ENCODE measurements at regions not wholly inside any gene's neighbourhood (a gene's known extent, or its start where the extent isn't known, plus 50 kb on each side); places are given as distances from the start of the nearest gene placed in this dataset.

GRCh38 chr5:174664180-174664850 is 60.1 kb upstream of the MSX2 start:
- no peak for DNase-seq

DNA sequence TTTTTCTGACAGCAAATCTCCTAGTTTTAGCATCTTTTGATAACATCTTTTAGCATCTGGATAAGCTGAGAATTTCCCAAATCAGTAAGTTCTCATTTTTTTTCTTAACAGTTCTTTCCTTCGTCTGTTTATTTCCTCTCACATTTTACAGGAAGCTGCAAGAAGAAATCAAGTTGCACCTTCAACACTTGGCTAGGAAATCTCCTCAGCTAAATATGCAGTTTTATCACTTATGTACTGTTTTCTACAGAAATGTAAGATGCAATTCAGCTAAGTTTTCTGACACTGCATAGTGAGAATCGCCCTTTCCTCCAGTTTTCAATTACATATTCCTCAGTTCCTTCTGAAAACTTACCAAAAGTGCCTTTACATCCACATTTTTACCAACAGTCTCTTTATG is 59.0 kb upstream of the MSX2 start:
- no peak for DNase-seq

- DNase-seq = no peak
These were observed 56.9 kb upstream of the MSX2 start for GRCh38 chr5:174667526-174667925.

GRCh38 chr5:174668349-174668748 is 56.0 kb upstream of the MSX2 start:
- no peak for DNase-seq

Data from NCI-H226 (cell line).